Central memory CD8-positive, alpha-beta T cell (primary cell): ENCODE measurements at regions not wholly inside any gene's neighbourhood (a gene's known extent, or its start where the extent isn't known, plus 50 kb on each side); places are given as distances from the start of the nearest gene placed in this dataset.

ENCODE experiments used
- ATAC-seq: fragments of 150-1000 bp; cut with Tn5 transposase; replicated peaks from 2 replicates; pipeline ENCODE4 v1.10.0; 2022; ENCODE audit warnings: mild to moderate bottlenecking, moderate FRiP score, moderate number of reproducible peaks; ENCODE audit not compliant: poor library complexity, severe bottlenecking; ENCODE audit errors: extremely low read depth
- DNase-seq, 2 donors: peaks; one replicate each; pipeline ENCODE4 v3.0.0; 2021; ENCODE audit warnings: low spot score in 2 of 2
- H3K27ac Mint-ChIP-seq: one replicate; pipeline ENCODE4 v1.8.0; 2022; ENCODE audit warnings: low read depth, mild to moderate bottlenecking, moderate library complexity, mixed read lengths
- H3K27me3 Mint-ChIP-seq: one replicate; pipeline ENCODE4 v1.8.0; 2022; ENCODE audit warnings: mixed read lengths
- H3K36me3 Mint-ChIP-seq: one replicate; pipeline ENCODE4 v1.8.0; 2022; ENCODE audit warnings: mild to moderate bottlenecking, moderate library complexity, mixed read lengths; ENCODE audit not compliant: insufficient read depth
- H3K4me1 Mint-ChIP-seq: one replicate; pipeline ENCODE4 v1.8.0; 2022; ENCODE audit warnings: mixed read lengths
- H3K4me3 Mint-ChIP-seq: one replicate; pipeline ENCODE4 v1.8.0; 2022; ENCODE audit warnings: mild to moderate bottlenecking, moderate library complexity, mixed read lengths
- H3K9me3 Mint-ChIP-seq: one replicate; pipeline ENCODE4 v1.8.0; 2022; ENCODE audit warnings: mixed read lengths

- Mint-ChIP-seq H3K36me3 (no peaks in the 10 kb centered on the region), H3K27ac (no peak overlapping the region), H3K4me3 (no peak overlapping the region), H3K27me3 (peaks cover 11% of the 10 kb centered on the region), H3K4me1 (peaks cover 9% of the 10 kb centered on the region), H3K9me3 (no peaks in the 10 kb centered on the region)
- no peak for DNase-seq
- ATAC-seq: no peak
Measured at GRCh38 chr20:52457826-52458225, 266.2 kb upstream of the ZFP64 start.

GRCh38 chr20:52454660-52455059 is 263.1 kb upstream of the ZFP64 start:
- Mint-ChIP-seq H3K4me3 (no peak overlapping the region), H3K9me3 (no peaks in the 10 kb centered on the region), H3K27ac (no peak overlapping the region), H3K27me3 (no peaks in the 10 kb centered on the region), H3K36me3 (no peaks in the 10 kb centered on the region), H3K4me1 (peaks cover 9% of the 10 kb centered on the region)
- DNase-seq (no peak), ATAC-seq (no peak)

GRCh38 chr20:52448513-52449232 is 257.1 kb upstream of the ZFP64 start:
- Mint-ChIP-seq H3K27me3 (no peaks in the 10 kb centered on the region), H3K36me3 (no peaks in the 10 kb centered on the region), H3K27ac (no peak overlapping the region), H3K9me3 (no peaks in the 10 kb centered on the region), H3K4me3 (no peak overlapping the region), H3K4me1 (no peaks in the 10 kb centered on the region)
- DNase-seq (no peak), ATAC-seq (no peak)

- ATAC-seq: no peak
- H3K4me3 Mint-ChIP-seq: no peak overlapping the region
- H3K27ac Mint-ChIP-seq: no peak overlapping the region
- peaks cover 3% of the 10 kb centered on the region for H3K27me3 Mint-ChIP-seq
- no peaks in the 10 kb centered on the region for H3K36me3 Mint-ChIP-seq
- no peaks in the 10 kb centered on the region for H3K9me3 Mint-ChIP-seq
- H3K4me1 Mint-ChIP-seq: no peaks in the 10 kb centered on the region
- no peak for DNase-seq
Measured at GRCh38 chr20:52447225-52447551, 255.6 kb upstream of the ZFP64 start.

- H3K4me3 Mint-ChIP-seq: no peak overlapping the region
- no peak overlapping the region for H3K27ac Mint-ChIP-seq
- DNase-seq: no peak
- no peaks in the 10 kb centered on the region for H3K4me1 Mint-ChIP-seq
- ATAC-seq: no peak
- no peaks in the 10 kb centered on the region for H3K36me3 Mint-ChIP-seq
- no peaks in the 10 kb centered on the region for H3K9me3 Mint-ChIP-seq
- H3K27me3 Mint-ChIP-seq: peaks cover 9% of the 10 kb centered on the region
Measured at GRCh38 chr20:52446421-52447224, 255.0 kb upstream of the ZFP64 start.

- no peak overlapping the region for H3K27ac Mint-ChIP-seq
- H3K36me3 Mint-ChIP-seq: no peaks in the 10 kb centered on the region
- ATAC-seq (no peak), DNase-seq (no peak)
- no peaks in the 10 kb centered on the region for H3K4me1 Mint-ChIP-seq
- no peak overlapping the region for H3K4me3 Mint-ChIP-seq
- H3K27me3 Mint-ChIP-seq: peaks cover 15% of the 10 kb centered on the region
- H3K9me3 Mint-ChIP-seq: no peaks in the 10 kb centered on the region
Measured at GRCh38 chr20:52444455-52444854, 252.9 kb upstream of the ZFP64 start.

- Mint-ChIP-seq H3K9me3 (no peaks in the 10 kb centered on the region), H3K27me3 (peaks cover 15% of the 10 kb centered on the region), H3K4me1 (no peaks in the 10 kb centered on the region), H3K4me3 (no peak overlapping the region), H3K27ac (no peak overlapping the region), H3K36me3 (no peaks in the 10 kb centered on the region)
- DNase-seq (no peak), ATAC-seq (no peak)
Measured at GRCh38 chr20:52443874-52444273, 252.3 kb upstream of the ZFP64 start.

GRCh38 chr20:52441710-52442109 is 250.1 kb upstream of the ZFP64 start:
- Mint-ChIP-seq H3K36me3 (no peaks in the 10 kb centered on the region), H3K27ac (no peak overlapping the region), H3K4me1 (no peaks in the 10 kb centered on the region), H3K27me3 (peaks cover 15% of the 10 kb centered on the region), H3K4me3 (no peak overlapping the region), H3K9me3 (no peaks in the 10 kb centered on the region)
- DNase-seq (no peak), ATAC-seq (no peak)

GRCh38 chr20:52439375-52439774 is 247.8 kb upstream of the ZFP64 start:
- DNase-seq: no peak
- no peaks in the 10 kb centered on the region for H3K4me1 Mint-ChIP-seq
- no peaks in the 10 kb centered on the region for H3K9me3 Mint-ChIP-seq
- no peak for ATAC-seq
- no peaks in the 10 kb centered on the region for H3K36me3 Mint-ChIP-seq
- H3K4me3 Mint-ChIP-seq: no peak overlapping the region
- H3K27ac Mint-ChIP-seq: no peak overlapping the region
- H3K27me3 Mint-ChIP-seq: peaks cover 15% of the 10 kb centered on the region

- no peak for DNase-seq
Measured at GRCh38 chr20:52438326-52438963, 246.9 kb upstream of the ZFP64 start.

GRCh38 chr20:52434453-52434852 is 242.9 kb upstream of the ZFP64 start:
- Mint-ChIP-seq H3K4me3 (no peak overlapping the region), H3K36me3 (no peaks in the 10 kb centered on the region), H3K27ac (no peak overlapping the region), H3K4me1 (no peaks in the 10 kb centered on the region), H3K9me3 (no peaks in the 10 kb centered on the region), H3K27me3 (no peaks in the 10 kb centered on the region)
- ATAC-seq: no peak
- DNase-seq: no peak

More at GRCh38 chr20:52438326-52438963, 246.9 kb upstream of the ZFP64 start:
- no peaks in the 10 kb centered on the region for H3K9me3 Mint-ChIP-seq
- peaks cover 15% of the 10 kb centered on the region for H3K27me3 Mint-ChIP-seq
- H3K36me3 Mint-ChIP-seq: no peaks in the 10 kb centered on the region
- no peak overlapping the region for H3K27ac Mint-ChIP-seq
- ATAC-seq: no peak
- no peaks in the 10 kb centered on the region for H3K4me1 Mint-ChIP-seq
- no peak overlapping the region for H3K4me3 Mint-ChIP-seq

- Mint-ChIP-seq H3K4me3 (no peak overlapping the region), H3K36me3 (no peaks in the 10 kb centered on the region), H3K27me3 (no peaks in the 10 kb centered on the region), H3K27ac (no peak overlapping the region), H3K9me3 (no peaks in the 10 kb centered on the region), H3K4me1 (no peaks in the 10 kb centered on the region)
- ATAC-seq: no peak
- DNase-seq: no peak
Measured at GRCh38 chr20:52434041-52434425, 242.5 kb upstream of the ZFP64 start.
